ENCODE measurements at regions not wholly inside any gene's neighbourhood (a gene's known extent, or its start where the extent isn't known, plus 50 kb on each side); places are given as distances from the start of the nearest gene placed in this dataset.

- TF ChIP-seq POLR2A (IDR thresholded peaks at IDR 0.05) (no peak), CTCF (IDR thresholded peaks at IDR 0.05) (no peak)
- Histone ChIP-seq H3K4me1 (no peaks in the 10 kb centered on the region), H3K27me3 (no peaks in the 10 kb centered on the region), H3K36me3 (ENCODE audit: low read depth, missing control alignments) (no peaks in the 10 kb centered on the region), H3K27ac (no peak overlapping the region), H3K9me3 (no peaks in the 10 kb centered on the region), H3K4me3 (no peak overlapping the region)
- no peak for DNase-seq
- intact Hi-C loops (cut with DNase I; ENCODE audit: low total_unique reads): no loop called here
- 83 to 93% methylated on average over 2 of the region's 2 CpGs for WGBS, 2 donors
Measured at GRCh38 chr13:76756451-76756850, 129.8 kb downstream of the KCTD12 start.

- intact Hi-C loops (cut with DNase I; ENCODE audit: low total_unique reads): no loop called here
- H3K27me3 ChIP-seq: no peaks in the 10 kb centered on the region
- TF ChIP-seq CTCF (IDR thresholded peaks at IDR 0.05) (no peak), POLR2A (IDR thresholded peaks at IDR 0.05) (no peak)
- no peak overlapping the region for H3K4me3 ChIP-seq
- H3K9me3 ChIP-seq: no peaks in the 10 kb centered on the region
- no peak overlapping the region for H3K27ac ChIP-seq
- no peaks in the 10 kb centered on the region for H3K36me3 ChIP-seq (ENCODE audit: low read depth, missing control alignments)
- no peaks in the 10 kb centered on the region for H3K4me1 ChIP-seq
- DNase-seq: peak; percentile 52
- 39 to 40% methylated on average over 4 of the region's 4 CpGs for WGBS, 2 donors
Measured at GRCh38 chr13:76754414-76754813, 131.8 kb downstream of the KCTD12 start.

- H3K27me3 ChIP-seq: no peaks in the 10 kb centered on the region
- H3K36me3 ChIP-seq (ENCODE audit: low read depth, missing control alignments): no peaks in the 10 kb centered on the region
- H3K4me1 ChIP-seq: no peaks in the 10 kb centered on the region
- WGBS, 2 donors: 95 to 97% methylated on average over 3 of the region's 3 CpGs
- TF ChIP-seq POLR2A (IDR thresholded peaks at IDR 0.05) (no peak), CTCF (IDR thresholded peaks at IDR 0.05) (no peak)
- no peak overlapping the region for H3K4me3 ChIP-seq
- H3K27ac ChIP-seq: no peak overlapping the region
- H3K9me3 ChIP-seq: no peaks in the 10 kb centered on the region
- DNase-seq: no peak
- intact Hi-C loops (cut with DNase I; ENCODE audit: low total_unique reads): no loop called here
Measured at GRCh38 chr13:76751278-76751677, 134.9 kb downstream of the KCTD12 start.

- TF ChIP-seq CTCF (IDR thresholded peaks at IDR 0.05): no peak
- TF ChIP-seq POLR2A (IDR thresholded peaks at IDR 0.05): no peak
- H3K4me1 ChIP-seq: no peaks in the 10 kb centered on the region
- H3K9me3 ChIP-seq: no peaks in the 10 kb centered on the region
- H3K27me3 ChIP-seq: no peaks in the 10 kb centered on the region
- intact Hi-C loops (cut with DNase I; ENCODE audit: low total_unique reads): no loop called here
- H3K27ac ChIP-seq: no peak overlapping the region
- no peak for DNase-seq
- no peaks in the 10 kb centered on the region for H3K36me3 ChIP-seq (ENCODE audit: low read depth, missing control alignments)
- no peak overlapping the region for H3K4me3 ChIP-seq
Measured at GRCh38 chr13:76750126-76750525, 136.1 kb downstream of the KCTD12 start.

- Histone ChIP-seq H3K4me1 (no peaks in the 10 kb centered on the region), H3K27me3 (no peaks in the 10 kb centered on the region), H3K9me3 (no peaks in the 10 kb centered on the region), H3K4me3 (no peak overlapping the region), H3K36me3 (ENCODE audit: low read depth, missing control alignments) (no peaks in the 10 kb centered on the region), H3K27ac (no peak overlapping the region)
- intact Hi-C loops (cut with DNase I; ENCODE audit: low total_unique reads): no loop called here
- WGBS, 2 donors: 67 to 73% methylated on average over 3 of the region's 3 CpGs
- TF ChIP-seq CTCF (IDR thresholded peaks at IDR 0.05) (no peak), POLR2A (IDR thresholded peaks at IDR 0.05) (no peak)
- DNase-seq: no peak
Measured at GRCh38 chr13:76745261-76746200, 140.7 kb downstream of the KCTD12 start.

Measured in testis (tissue), 2 donors.